ENCODE measurements at regions not wholly inside any gene's neighbourhood (a gene's known extent, or its start where the extent isn't known, plus 50 kb on each side); places are given as distances from the start of the nearest gene placed in this dataset.

DNA sequence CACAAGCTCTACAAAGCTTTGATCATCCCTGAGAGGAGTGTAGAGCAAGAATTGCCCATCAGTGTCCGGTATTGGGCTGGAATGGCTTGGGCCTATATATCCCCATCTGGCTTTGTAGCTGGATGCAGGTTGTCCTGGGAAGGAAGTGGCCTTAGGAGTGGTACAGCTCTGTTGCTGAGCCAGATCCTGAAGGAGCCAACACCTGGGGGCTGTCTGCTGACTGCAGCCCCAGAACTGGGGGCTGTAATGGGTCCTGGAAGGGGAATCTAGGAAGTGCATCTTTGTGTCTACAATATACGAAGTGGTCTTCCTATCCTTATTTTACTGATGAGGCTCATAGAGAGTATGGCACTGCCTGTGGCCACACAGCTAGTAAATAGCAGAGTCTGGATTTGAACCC is 145.9 kb downstream of the CDC5L start:
- DNase-seq = no peak

DNA sequence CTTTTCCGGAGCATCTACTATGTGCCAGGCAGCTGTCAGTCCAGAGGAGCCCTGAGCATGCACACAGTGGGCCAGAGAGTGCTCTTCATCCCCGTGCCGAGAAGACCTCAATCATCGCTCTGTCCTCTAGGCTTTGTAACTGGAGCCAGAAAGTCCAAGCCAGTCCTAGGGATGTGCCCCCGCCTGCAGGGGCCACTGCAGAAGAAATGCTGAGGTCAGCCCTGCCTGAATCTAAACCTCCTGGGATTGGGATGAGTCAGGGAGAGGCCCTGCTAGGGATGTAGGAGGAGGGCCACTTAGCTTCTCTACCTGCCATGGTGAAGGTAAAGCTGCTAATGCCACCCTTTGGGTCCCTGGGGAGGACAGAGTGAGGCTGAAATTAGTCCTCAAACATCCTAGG is 146.8 kb downstream of the CDC5L start:
- no peak for DNase-seq

DNA sequence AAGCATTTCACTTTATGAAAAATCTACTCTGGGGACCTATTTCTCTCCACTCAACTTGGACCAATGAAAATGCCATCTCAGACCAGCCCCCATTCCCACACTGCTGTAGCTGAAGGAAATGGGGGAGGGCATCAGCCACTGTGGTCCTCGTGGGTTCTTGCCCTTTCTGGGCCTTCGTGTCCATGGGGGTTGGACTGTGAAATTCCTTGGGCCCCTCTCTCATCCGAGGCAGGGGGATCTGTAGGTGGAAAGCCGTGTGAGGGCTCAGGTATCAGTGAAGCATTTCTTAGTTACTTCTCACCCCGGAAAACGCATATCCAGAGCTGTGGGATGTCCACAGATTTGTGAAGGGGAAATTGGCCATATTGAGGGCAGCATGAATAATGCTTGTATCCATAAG is 147.9 kb downstream of the CDC5L start:
- no peak for DNase-seq

DNA sequence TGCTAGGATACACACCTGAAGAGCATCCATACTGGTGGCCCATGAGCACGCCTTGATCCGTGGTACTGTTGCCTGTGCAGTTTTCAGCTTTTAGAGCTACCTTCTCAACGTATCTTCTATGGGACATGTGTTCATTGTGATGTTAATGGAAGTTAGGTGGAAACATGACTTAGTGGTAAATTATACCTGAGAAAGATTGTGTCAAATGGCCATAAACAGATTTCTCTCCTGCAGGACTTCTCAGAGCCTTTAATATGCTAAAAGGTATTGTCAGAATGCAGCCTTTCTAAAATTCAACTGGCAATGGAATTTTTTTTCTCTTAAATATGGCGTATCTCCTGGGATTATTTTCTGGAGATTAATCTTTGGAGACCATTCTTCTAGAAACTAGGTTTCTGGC is 148.5 kb downstream of the CDC5L start:
- no peak for DNase-seq

DNA sequence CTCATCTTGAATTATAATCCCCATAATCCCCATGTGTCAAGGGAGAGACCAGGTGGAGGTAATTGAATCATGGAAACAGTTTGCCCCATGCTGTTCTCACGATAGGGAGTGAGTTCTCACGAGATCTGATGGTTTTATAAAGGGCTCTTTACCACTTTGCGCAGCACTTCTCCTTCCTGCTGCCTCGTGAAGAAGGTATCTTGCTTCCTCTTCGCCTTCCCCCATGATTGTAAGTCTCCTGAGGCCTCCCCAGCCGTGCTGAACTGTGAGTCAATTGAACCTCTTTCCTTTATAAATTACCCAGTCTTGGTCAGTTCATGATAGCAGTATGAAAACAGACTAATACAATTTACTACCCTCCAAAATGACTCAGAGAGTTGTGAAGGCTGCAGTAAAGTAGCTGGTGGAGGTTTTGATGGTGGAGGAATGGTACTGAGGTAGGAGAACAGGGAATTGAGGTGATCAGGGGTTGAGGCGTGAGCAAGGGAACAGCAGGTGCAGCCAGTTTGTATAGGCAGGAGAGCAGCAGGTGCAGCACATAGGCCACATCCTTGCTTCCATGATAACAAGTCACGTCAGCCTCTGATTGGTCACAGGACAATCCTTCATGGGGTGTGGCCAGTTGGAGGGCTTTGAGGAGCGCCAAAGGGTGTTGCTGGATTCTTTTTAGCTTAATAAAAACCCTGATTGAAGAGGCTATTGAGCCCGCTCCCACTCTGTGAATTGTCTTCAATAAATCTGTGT is 150.0 kb downstream of the CDC5L start:
- no peak for DNase-seq

DNA sequence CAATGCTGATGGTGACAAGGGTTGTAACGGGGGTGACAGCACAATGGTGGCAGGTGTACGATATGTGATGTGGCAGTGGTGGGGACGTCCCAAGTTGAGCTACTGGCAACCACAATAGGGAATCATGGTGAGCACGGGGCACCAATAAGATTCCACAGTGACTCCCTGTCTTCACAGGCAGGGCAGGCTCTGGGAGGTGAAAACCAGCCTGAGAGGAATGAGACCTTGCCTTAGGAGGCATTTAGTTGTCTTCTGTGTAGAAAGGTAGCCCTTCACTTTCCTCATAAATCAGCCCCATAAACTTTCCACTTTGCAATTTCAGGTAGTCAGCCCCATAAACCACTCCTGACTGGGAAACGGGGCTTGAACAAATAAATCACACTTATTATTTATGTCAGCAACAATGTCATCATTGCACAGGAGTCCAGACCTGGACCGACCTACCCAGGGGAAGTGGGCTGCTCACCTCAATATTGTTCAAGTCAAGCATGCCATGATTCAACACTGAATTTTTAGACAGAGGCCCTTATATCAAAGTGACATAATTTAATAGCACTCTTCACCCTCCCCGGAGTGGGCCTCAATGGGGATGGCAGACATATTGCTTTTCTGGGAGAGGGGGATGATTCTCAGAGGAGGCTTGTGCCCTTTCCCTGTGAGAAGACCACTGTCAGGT is 150.8 kb downstream of the CDC5L start:
- DNase-seq = no peak

DNA sequence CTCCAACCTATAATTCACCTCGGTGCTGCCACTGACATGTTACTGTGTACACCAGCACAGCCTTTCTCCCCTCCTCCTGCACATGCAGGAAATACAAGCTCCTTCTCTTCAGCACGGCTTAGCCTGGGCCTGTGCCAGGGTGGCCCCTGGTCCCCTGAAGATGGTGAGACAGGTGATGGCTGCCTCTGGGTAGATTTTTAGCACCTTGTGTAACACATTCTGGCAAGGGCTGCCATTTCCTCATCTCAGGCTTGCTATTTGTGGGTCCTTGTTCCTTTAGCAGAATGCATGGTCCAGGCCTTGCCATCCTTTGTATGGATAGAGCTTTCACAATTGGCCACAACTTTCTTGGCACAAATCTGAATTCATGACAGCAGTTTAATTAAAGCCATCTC is 151.3 kb downstream of the CDC5L start:
- no peak for DNase-seq

DNA sequence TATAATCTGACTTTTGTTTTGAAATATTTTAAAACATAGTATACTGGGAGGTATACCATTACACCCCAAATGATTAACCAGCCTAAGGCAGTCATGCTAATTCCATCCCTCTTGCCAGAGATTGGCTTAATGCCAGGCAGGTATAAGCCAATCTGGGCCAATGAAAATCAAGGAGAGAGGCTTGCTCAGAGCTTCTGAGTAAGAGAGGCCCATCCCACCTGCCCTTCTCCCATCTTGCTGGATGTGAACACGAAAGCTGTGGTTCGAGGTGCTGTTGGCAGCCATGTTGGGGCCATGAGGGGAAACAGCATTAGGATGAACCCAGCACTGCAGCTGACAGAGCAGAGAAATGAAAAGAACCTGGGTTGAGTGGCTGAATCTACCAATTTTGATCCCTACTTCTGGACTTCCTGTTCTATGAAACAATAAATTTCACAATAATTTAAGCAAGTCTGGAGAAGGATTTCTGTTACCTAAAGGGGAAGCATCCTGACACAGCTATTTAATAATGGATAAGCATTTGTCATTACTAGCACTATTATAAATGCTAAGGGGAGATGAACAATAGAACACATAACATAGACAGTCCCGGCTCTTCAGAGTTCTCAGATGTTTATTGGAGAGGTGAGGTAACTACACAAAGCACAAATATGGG is 152.3 kb downstream of the CDC5L start:
- no peak for DNase-seq

DNA sequence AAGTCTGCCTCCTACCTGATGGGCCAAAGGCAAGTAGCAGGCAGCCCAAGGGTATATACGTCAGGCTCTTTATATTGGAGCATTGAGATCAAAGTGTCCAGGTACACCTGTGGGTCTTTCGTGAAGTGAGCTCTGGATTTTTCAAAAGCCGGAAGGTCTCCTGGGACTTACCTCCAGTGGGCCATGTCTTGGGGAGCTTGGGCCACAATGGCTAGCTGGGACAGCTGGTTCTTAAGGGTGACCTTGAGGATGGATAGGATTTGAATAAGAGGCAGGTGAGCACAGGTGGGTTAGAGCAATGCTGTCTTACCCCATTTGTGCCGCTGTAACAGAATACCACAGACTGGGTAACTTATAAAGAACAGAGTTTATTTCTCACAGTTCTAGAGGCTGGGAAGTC is 153.4 kb downstream of the CDC5L start:
- DNase-seq = no peak

DNA sequence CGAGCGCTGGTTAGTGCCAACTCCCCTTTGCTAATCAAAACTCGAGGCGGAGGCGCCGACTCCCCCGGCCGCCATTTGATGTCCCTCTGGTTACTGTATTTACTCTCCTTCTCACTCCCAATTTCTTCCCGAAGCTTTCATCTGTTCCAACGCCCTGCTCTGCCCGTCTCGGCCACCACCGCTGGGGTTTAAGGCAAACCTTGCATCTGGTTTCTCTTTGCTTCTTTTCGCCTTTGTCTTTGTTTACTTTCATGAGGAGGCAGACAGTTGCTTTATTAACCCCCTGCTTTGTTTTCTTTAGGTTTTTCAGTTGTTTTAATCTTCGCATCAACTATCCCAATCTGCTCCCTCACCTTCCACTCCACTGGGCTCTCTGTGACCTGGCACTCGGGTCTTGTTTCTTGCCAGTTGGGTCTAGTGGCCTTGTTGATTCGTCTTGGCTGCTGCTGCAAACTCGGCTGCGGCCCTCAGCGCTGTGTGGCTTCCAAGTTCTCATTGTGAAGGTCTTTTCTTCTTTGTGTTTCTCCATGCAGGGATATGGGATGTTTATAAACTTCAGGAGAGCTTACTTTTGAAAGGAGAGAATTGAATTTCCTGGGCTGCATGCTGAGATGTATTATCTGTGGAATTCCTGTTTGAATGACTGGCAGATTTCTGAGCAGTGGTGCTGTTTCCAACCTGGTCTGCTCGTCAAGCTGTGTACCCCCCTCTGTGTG is 155.1 kb downstream of the CDC5L start:
- no peak for DNase-seq

DNA sequence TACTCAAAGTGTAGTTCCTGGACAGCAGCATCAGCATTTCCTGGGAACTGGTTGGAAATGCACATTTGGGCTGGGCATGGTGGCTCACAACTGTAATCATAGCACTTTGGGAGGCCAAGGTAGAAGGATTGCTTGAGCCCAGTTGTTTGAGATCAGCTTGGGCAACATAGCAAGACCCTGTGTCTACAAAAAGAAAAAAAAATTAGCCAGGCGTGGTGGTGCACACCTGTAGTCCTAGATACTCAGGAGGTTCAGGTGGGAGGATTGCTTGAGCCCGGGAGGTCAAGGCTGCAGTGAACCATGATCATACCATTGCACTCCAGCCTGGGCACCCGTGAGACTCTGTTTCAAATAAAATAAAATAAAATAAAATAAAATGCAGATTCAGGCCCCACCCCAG is 156.2 kb downstream of the CDC5L start:
- no peak for DNase-seq

DNA sequence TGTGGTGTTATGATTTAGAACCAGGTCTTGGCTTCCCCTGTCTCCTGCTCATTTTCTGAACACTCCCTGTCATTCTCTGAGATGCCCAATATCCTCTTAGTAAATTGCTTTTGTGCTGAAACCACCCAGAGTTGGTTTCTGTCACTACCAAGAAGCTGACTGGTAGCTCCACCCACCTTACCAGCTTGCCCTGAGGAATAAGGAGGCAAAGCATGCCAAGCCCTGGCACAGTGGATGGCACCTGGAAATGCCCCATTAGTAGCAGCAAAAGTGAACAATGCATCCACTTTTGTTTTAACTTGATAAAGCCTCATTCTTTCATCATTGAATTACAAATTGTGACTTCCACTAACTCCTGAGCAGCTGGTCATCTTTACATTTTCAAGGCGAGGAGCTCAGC is 157.7 kb downstream of the CDC5L start:
- DNase-seq = no peak

DNA sequence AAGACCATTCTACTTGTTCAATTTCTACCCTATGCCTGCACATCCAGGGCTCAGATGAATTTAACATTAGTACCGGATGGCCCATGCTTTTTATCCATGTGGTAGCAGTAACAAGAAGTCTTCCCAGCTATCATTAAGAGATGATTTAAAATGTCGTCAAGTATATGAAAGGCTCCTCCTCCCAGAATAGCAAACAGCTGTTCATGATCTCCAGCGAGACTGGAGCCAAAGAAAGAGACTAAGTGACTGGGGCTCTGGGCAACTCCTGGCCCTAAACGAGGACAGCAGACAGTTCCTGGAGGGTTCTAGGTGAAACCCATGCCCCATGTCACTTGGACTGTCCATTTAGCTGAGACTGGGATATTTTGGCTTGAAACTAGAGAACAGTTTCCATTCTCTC is 160.8 kb downstream of the CDC5L start:
- DNase-seq = no peak

DNA sequence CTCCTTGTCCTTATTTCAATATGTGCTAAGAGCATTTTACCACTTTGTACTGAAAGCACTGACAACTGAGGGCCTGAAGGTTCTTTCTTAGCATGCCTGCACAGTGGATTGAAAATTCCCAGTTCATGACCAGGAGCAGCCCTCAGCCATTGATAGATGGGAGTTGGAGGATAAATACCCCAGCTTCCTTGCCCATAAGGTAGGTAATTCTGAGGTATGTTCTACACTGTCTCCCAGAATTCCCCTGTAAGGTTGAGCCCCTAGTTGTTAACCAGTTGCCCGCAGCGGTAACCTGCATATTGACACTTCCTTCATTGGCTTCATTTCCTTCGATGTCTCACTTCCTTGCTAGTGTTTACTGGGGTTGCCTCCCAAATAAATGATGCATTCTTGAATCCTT is 162.0 kb downstream of the CDC5L start:
- DNase-seq = no peak

DNA sequence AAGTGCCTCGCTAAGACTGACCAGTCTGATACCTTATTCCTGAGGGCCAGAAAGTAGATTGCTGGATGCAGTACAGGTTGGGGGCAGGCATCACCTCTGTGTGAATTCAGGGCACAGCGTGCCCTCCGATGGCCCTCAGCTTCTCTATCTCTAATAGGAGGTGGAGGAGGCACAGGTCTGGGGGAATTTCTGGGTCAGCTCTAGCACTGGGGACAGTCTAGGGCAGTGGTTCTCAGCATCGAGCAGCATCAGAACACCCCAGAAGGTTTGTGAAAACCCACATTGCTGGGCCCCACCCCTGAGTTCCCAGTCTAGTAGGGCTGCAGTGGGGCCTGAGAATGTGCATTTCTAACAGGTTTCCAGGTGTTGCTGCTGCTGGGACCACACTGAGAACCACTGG is 166.7 kb downstream of the CDC5L start:
- DNase-seq = no peak

DNA sequence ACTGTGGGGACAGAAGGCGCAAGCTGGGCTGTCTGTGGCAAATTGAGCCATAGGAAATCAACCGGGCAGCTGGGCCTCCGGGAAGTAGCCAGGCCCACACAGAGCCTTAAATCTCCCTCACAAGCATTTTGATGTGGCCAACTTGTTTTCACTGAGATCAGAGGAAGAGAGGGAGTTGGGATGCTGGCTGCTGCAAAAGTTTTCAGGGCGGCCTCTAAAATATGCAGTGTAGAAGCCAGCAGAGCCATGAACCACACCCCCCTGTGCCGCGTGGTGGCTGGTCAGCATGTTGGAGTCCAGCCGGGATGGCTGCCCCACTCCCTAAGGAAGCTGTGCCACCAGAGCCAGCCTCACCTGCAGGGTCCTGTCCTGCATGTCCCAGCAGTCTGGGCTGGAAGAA is 167.4 kb downstream of the CDC5L start:
- DNase-seq = no peak

DNA sequence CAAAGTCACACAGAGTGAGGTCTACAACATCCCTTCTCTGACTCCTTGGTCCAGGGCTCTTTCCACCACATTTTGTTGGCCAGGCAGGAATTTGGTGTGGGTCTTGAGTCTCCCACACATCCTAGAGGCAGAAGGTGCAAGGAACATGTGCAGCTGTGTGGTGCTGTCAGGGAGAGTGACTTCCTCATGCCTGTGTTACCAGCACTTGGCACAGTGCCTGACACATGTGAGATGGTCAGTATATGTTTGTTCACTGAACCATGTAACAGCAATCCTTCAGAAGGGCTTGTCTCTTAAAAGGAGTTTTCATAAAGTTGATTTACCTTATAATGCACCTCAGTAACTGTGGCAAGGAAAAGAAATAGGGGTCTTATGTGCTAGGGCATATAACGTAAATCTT is 168.5 kb downstream of the CDC5L start:
- DNase-seq = no peak

DNA sequence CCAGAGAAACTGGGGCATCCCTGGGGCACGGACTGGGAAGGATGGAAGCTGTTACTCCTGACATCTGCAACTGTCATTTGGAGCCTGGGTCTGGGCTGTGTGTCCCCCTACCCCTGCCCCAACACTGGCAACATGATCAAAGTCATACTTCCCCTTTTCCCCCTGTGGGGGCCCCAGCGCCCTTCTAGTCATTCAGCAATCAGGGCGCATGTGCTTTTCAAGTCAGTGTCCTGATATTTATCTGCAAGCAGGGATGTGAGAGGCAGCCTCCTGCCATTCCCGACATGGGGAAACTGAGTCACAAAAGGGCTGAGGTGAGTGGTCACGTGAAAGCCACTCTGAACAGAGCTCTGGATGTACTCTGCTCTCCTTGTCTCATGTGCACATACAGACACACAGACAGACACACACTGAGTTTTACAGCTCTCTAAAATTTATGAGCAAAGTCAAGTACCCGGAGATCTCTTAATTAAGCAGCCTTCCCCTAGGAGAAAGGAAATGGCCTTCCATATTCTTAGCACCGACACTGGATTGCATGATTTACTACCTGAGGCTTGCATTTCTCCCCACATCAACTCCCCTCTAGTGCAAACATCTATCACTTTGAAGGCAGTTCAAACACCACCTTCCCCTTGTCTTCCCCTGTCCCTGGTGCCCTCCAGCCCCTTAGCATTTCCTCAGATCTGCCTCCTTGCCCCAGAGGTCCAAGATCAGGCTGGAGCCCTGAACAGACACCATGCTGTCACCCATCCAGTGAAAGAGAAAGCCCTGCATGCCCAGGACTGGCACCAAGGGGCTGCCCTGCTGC is 170.7 kb downstream of the CDC5L start:
- no peak for DNase-seq

DNA sequence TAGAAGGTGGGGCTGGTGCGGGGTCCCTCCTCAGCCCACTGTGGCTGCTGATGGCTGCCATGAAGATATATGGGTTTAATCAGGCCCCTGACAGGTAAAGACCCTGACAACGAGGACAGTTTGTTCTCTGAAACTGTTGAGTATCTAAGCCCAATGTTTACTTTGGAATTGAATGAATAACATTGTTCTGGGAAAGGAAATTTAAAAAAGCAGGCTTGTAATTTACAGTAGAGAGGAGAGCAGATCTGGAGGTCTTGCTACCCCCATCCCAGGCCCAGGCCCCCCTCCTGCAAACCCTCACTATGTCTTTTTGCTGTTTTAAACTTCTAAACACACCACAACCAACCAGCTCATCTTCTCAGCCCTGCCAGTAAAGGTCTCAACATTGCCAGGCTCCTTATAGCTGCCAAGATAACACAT is 171.3 kb downstream of the CDC5L start:
- DNase-seq = no peak

DNA sequence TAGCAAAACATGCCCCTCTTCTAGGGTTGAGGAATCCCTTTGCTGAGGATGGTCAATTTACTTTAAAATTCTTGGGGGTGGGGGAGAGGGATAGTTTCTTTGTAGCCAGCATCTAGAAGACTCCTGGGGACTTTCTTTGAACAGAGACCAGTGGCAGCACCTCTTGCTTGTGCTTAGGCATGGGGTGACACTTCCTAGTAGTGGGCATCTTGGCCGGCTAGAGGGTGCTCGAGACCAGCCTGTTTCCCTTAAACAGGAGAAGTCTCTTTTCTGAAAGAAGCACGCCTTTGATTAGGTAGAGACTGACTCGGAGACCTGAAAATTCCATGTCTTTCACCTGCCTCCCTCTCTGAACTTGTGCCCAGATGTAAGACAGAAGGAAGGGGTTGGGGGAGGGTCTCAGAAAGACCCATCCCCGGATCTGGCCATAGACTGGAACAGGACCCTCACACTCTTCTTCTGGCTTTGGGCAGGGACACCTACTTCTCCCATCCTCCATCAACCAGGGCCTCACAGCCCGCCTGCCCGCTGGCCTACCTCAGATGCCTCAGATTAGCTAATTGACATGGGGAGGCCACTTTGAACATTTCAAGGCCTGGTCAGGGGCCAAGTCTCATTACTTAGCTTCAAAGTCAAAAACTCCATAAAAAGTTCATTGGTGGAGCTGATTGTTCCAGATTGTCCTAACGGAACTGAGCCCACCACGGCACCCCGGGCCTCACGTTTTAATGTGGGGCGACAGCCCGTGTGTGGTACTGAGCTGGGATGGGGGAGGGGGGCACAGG is 172.2 kb downstream of the CDC5L start:
- no peak for DNase-seq

DNA sequence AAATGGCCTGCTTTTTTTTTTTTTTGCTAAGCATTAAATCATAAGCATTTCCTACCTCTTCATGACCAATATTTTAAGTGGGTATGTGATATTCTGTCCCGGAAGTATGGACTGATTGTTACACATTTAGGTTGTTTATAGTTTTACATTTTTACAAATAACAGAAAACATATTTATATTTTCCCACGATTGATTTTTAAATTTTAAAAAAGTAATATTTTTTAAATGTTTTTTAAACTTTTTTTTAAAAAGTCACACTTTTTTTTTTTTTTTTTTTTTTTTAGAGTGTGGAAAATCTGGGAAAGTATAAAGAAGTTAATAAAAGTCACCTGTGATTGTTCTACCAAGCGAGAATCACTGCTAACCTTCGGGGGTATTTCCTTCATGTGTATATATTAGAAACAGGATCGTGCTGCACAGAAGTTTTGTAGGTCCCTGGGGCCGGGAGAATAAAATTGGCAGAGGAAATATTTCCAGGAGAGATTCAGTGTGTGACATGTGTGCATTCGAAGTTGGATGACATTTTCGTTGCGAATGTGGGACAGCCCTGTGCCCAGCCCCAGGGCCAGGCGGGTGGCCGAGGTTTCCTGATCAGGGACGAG is 173.1 kb downstream of the CDC5L start:
- DNase-seq = no peak
